HG02610 (cell line): ENCODE measurements at regions not wholly inside any gene's neighbourhood (a gene's known extent, or its start where the extent isn't known, plus 50 kb on each side); places are given as distances from the start of the nearest gene placed in this dataset.
"Not testable (repeated sequence)": the region's sequence is repeated elsewhere in the genome, so short reads cannot be mapped to it uniquely, and the experiment has no call there.

Source experiments
- ATAC-seq: cut with Tn5 transposase; IDR thresholded peaks from one replicate; pipeline ENCODE4 v1.9.1; 2021; ENCODE audit warnings: mild to moderate bottlenecking, moderate library complexity; ENCODE audit not compliant: unreplicated experiment

- ATAC-seq, result no peak
Measured at GRCh38 chr7:83882551-83882950, 233.6 kb upstream of the SEMA3E start.

GRCh38 chr7:83879063-83879462, 230.1 kb upstream of the SEMA3E start:
- no peak for ATAC-seq

GRCh38 chr7:83878614-83879013, 229.7 kb upstream of the SEMA3E start:
- ATAC-seq, result no peak

- ATAC-seq, result no peak
Measured at GRCh38 chr7:83876593-83876992, 227.7 kb upstream of the SEMA3E start.

- no peak for ATAC-seq
Measured at GRCh38 chr7:83873459-83873858, 224.5 kb upstream of the SEMA3E start.

- no peak for ATAC-seq
Measured at GRCh38 chr7:83872501-83872900, 223.6 kb upstream of the SEMA3E start.

- ATAC-seq, result no peak
Measured at GRCh38 chr7:83870515-83870914, 221.6 kb upstream of the SEMA3E start.

GRCh38 chr7:83866582-83866981, 217.6 kb upstream of the SEMA3E start:
- ATAC-seq, result no peak

GRCh38 chr7:83864551-83864950, 215.6 kb upstream of the SEMA3E start:
- ATAC-seq, result no peak

- ATAC-seq, result no peak
Measured at GRCh38 chr7:83863906-83864305, 215.0 kb upstream of the SEMA3E start.

GRCh38 chr7:83861876-83862275, 212.9 kb upstream of the SEMA3E start:
- no peak for ATAC-seq

GRCh38 chr7:83859827-83860226, 210.9 kb upstream of the SEMA3E start:
- no peak for ATAC-seq

GRCh38 chr7:83857691-83858090, 208.8 kb upstream of the SEMA3E start:
- no peak for ATAC-seq

GRCh38 chr7:83856094-83856493, 207.2 kb upstream of the SEMA3E start:
- ATAC-seq, result no peak

- no peak for ATAC-seq
Measured at GRCh38 chr7:83852136-83852535, 203.2 kb upstream of the SEMA3E start.

GRCh38 chr7:83851551-83851950, 202.6 kb upstream of the SEMA3E start:
- no peak for ATAC-seq

- ATAC-seq, result no peak
Measured at GRCh38 chr7:83850941-83851340, 202.0 kb upstream of the SEMA3E start.

- ATAC-seq, result no peak
Measured at GRCh38 chr7:83850125-83850524, 201.2 kb upstream of the SEMA3E start.

- ATAC-seq, result no peak
Measured at GRCh38 chr7:83849131-83849530, 200.2 kb upstream of the SEMA3E start.

- ATAC-seq, result no peak
Measured at GRCh38 chr7:83842894-83843293, 194.0 kb upstream of the SEMA3E start.

GRCh38 chr7:83837683-83838082, 188.7 kb upstream of the SEMA3E start:
- no peak for ATAC-seq

GRCh38 chr7:83836028-83836427, 187.1 kb upstream of the SEMA3E start:
- ATAC-seq, result no peak

GRCh38 chr7:83835424-83835823, 186.5 kb upstream of the SEMA3E start:
- ATAC-seq, result no peak

- not testable (repeated sequence) for ATAC-seq
Measured at GRCh38 chr7:83833721-83834120, 184.8 kb upstream of the SEMA3E start.
